Right lobe of liver (tissue), 4 donors: ENCODE measurements at regions not wholly inside any gene's neighbourhood (a gene's known extent, or its start where the extent isn't known, plus 50 kb on each side); places are given as distances from the start of the nearest gene placed in this dataset.

Source experiments
- CTCF ChIP-seq, 4 donors: fragments of 200-600 bp in 3 of 4; fragments of 450-650 bp in 1 of 4; IDR thresholded peaks; one replicate each; pipeline versions ENCODE4 v1.5.1 to v1.8.0; 2016 to 2022; ENCODE audit warnings: antibody characterized with exemption in 4 of 4, mild to moderate bottlenecking in 2 of 4
- POLR2A ChIP-seq: fragments of 450-650 bp; IDR thresholded peaks from one replicate; pipeline ENCODE4 v1.6.1; 2017; ENCODE audit warnings: antibody characterized with exemption, mild to moderate bottlenecking
- donor health status: DM: no; HTN: no; CAD: no.
- donor health status: DM: no; HTN: no; CAD: no.
- donor health status: DM: no; HTN: yes; CAD: no.

- TF ChIP-seq CTCF (IDR thresholded peaks at IDR 0.05) (no peak), POLR2A (no peak)
These were observed 223.2 kb downstream of the C16orf95 start for GRCh38 chr16:87093804-87094555.
